PC-9 (cell line): ENCODE measurements at regions not wholly inside any gene's neighbourhood (a gene's known extent, or its start where the extent isn't known, plus 50 kb on each side); places are given as distances from the start of the nearest gene placed in this dataset.

Source experiments
- EZH2 ChIP-seq: fragments of 200-600 bp; sonication (generic); IDR thresholded peaks from 2 replicates; pipeline ENCODE4 v1.8.0; 2017; ENCODE audit warnings: antibody characterized with exemption, low read depth
- TF ChIP-seq, protein P1 (sequence below): fragments of 200-600 bp; sonication (generic); conservative IDR thresholded peaks from 2 replicates; pipeline ENCODE4 v1.6.1; 2017; ENCODE audit warnings: mixed run types, antibody characterized with exemption, mild to moderate bottlenecking, moderate library complexity

GRCh38 chr4:58265734-58266133, 1155.5 kb upstream of the IGFBP7 start:
- TF ChIP-seq, protein P1, sequence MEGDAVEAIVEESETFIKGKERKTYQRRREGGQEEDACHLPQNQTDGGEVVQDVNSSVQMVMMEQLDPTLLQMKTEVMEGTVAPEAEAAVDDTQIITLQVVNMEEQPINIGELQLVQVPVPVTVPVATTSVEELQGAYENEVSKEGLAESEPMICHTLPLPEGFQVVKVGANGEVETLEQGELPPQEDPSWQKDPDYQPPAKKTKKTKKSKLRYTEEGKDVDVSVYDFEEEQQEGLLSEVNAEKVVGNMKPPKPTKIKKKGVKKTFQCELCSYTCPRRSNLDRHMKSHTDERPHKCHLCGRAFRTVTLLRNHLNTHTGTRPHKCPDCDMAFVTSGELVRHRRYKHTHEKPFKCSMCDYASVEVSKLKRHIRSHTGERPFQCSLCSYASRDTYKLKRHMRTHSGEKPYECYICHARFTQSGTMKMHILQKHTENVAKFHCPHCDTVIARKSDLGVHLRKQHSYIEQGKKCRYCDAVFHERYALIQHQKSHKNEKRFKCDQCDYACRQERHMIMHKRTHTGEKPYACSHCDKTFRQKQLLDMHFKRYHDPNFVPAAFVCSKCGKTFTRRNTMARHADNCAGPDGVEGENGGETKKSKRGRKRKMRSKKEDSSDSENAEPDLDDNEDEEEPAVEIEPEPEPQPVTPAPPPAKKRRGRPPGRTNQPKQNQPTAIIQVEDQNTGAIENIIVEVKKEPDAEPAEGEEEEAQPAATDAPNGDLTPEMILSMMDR: no peak
- TF ChIP-seq EZH2: no peak
